ENCODE measurements at regions not wholly inside any gene's neighbourhood (a gene's known extent, or its start where the extent isn't known, plus 50 kb on each side); places are given as distances from the start of the nearest gene placed in this dataset.

DNA sequence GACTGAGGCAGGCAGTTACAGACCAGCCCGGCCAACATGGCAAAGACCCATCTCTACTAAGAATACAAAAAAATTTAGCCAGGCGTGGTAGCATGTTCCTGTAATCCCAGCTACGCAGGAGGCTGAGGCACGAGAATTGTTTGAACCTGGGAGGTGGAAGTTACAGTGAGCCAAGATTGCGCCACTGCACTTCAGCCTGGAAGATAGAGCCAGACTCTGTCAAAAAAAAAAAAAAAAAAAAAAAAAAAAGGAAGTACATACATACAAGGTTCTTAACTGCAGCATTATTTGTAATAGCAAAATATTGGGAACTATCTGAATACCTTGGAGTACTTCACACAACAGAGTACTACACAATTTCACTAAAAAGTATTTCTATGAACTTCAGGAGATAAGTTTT, 183.5 kb upstream of the OLIG3 start:
- no peaks in the 10 kb centered on the region for H4K20me1 ChIP-seq (ENCODE audit: insufficient read depth, low read length)
- no peaks in the 10 kb centered on the region for H3K9me2 ChIP-seq (ENCODE audit: low read depth, low read length)
- peaks cover 4% of the 10 kb centered on the region; the same call in 1 of the 2 replicates for H3K27me3 ChIP-seq (ENCODE audit: insufficient read depth, low read length)
- H3K9me3 ChIP-seq (ENCODE audit: low read length): no peaks in the 10 kb centered on the region
- H3K79me2 ChIP-seq (ENCODE audit: insufficient read depth, low read length): no peaks in the 10 kb centered on the region
- no peaks in the 10 kb centered on the region for H3F3A ChIP-seq (ENCODE audit: insufficient read depth, low read length)
- no peak overlapping the region for H2AFZ ChIP-seq (ENCODE audit: low read length)
- H3K36me3 ChIP-seq (ENCODE audit: insufficient read depth, low read length): no peaks in the 10 kb centered on the region
- H3K9ac ChIP-seq (ENCODE audit: low read length): no peak overlapping the region
- TF ChIP-seq, protein P1, sequence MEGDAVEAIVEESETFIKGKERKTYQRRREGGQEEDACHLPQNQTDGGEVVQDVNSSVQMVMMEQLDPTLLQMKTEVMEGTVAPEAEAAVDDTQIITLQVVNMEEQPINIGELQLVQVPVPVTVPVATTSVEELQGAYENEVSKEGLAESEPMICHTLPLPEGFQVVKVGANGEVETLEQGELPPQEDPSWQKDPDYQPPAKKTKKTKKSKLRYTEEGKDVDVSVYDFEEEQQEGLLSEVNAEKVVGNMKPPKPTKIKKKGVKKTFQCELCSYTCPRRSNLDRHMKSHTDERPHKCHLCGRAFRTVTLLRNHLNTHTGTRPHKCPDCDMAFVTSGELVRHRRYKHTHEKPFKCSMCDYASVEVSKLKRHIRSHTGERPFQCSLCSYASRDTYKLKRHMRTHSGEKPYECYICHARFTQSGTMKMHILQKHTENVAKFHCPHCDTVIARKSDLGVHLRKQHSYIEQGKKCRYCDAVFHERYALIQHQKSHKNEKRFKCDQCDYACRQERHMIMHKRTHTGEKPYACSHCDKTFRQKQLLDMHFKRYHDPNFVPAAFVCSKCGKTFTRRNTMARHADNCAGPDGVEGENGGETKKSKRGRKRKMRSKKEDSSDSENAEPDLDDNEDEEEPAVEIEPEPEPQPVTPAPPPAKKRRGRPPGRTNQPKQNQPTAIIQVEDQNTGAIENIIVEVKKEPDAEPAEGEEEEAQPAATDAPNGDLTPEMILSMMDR (IDR thresholded peaks at IDR 0.05; ENCODE audit: low read length): no peak
- TF ChIP-seq EZH2 (IDR thresholded peaks at IDR 0.05; ENCODE audit: borderline replicate concordance, low read length): no peak
- H3K4me3 ChIP-seq (ENCODE audit: low read depth, low read length, poor library complexity, severe bottlenecking): no peak overlapping the region
- H3K4me1 ChIP-seq (ENCODE audit: insufficient read depth, low read length, severe bottlenecking): no peaks in the 10 kb centered on the region
- no peak overlapping the region for H3K27ac ChIP-seq (ENCODE audit: low read depth, low read length, poor library complexity, severe bottlenecking)
- no peak overlapping the region for H3K4me2 ChIP-seq (ENCODE audit: low read length)

GRCh38 chr6:137678451-137678850, 184.3 kb upstream of the OLIG3 start:
- H3K4me2 ChIP-seq (ENCODE audit: low read length): no peak overlapping the region
- H3K9me3 ChIP-seq (ENCODE audit: low read length): no peaks in the 10 kb centered on the region
- no peaks in the 10 kb centered on the region for H3F3A ChIP-seq (ENCODE audit: insufficient read depth, low read length)
- no peaks in the 10 kb centered on the region for H3K4me1 ChIP-seq (ENCODE audit: insufficient read depth, low read length, severe bottlenecking)
- no peaks in the 10 kb centered on the region for H3K79me2 ChIP-seq (ENCODE audit: insufficient read depth, low read length)
- H3K9ac ChIP-seq (ENCODE audit: low read length): no peak overlapping the region
- no peaks in the 10 kb centered on the region for H3K36me3 ChIP-seq (ENCODE audit: insufficient read depth, low read length)
- no peaks in the 10 kb centered on the region for H3K9me2 ChIP-seq (ENCODE audit: low read depth, low read length)
- no peaks in the 10 kb centered on the region for H4K20me1 ChIP-seq (ENCODE audit: insufficient read depth, low read length)
- H3K27me3 ChIP-seq (ENCODE audit: insufficient read depth, low read length): peaks cover 4% of the 10 kb centered on the region; the same call in 1 of the 2 replicates
- TF ChIP-seq EZH2 (IDR thresholded peaks at IDR 0.05; ENCODE audit: borderline replicate concordance, low read length): no peak
- TF ChIP-seq, protein P1 (IDR thresholded peaks at IDR 0.05; ENCODE audit: low read length): no peak
- no peak overlapping the region for H2AFZ ChIP-seq (ENCODE audit: low read length)
- H3K27ac ChIP-seq (ENCODE audit: low read depth, low read length, poor library complexity, severe bottlenecking): no peak overlapping the region
- no peak overlapping the region for H3K4me3 ChIP-seq (ENCODE audit: low read depth, low read length, poor library complexity, severe bottlenecking)

GRCh38 chr6:137680705-137681346, 186.2 kb upstream of the TNFAIP3 start:
- H3K9me2 ChIP-seq (ENCODE audit: low read depth, low read length): no peaks in the 10 kb centered on the region
- no peaks in the 10 kb centered on the region for H3K36me3 ChIP-seq (ENCODE audit: insufficient read depth, low read length)
- no peak overlapping the region for H3K4me2 ChIP-seq (ENCODE audit: low read length)
- H3K79me2 ChIP-seq (ENCODE audit: insufficient read depth, low read length): no peaks in the 10 kb centered on the region
- no peak overlapping the region for H2AFZ ChIP-seq (ENCODE audit: low read length)
- no peak overlapping the region for H3K27ac ChIP-seq (ENCODE audit: low read depth, low read length, poor library complexity, severe bottlenecking)
- no peak overlapping the region for H3K9ac ChIP-seq (ENCODE audit: low read length)
- TF ChIP-seq, protein P1 (IDR thresholded peaks at IDR 0.05; ENCODE audit: low read length): no peak
- TF ChIP-seq EZH2 (IDR thresholded peaks at IDR 0.05; ENCODE audit: borderline replicate concordance, low read length): no peak
- H3K4me3 ChIP-seq (ENCODE audit: low read depth, low read length, poor library complexity, severe bottlenecking): no peak overlapping the region
- H3K4me1 ChIP-seq (ENCODE audit: insufficient read depth, low read length, severe bottlenecking): no peaks in the 10 kb centered on the region
- H3K9me3 ChIP-seq (ENCODE audit: low read length): no peaks in the 10 kb centered on the region
- H3K27me3 ChIP-seq (ENCODE audit: insufficient read depth, low read length): peaks cover 4% of the 10 kb centered on the region; the same call in 1 of the 2 replicates
- H4K20me1 ChIP-seq (ENCODE audit: insufficient read depth, low read length): no peaks in the 10 kb centered on the region
- no peaks in the 10 kb centered on the region for H3F3A ChIP-seq (ENCODE audit: insufficient read depth, low read length)

Measured in OCI-LY1 (cell line).